ENCODE measurements at regions not wholly inside any gene's neighbourhood (a gene's known extent, or its start where the extent isn't known, plus 50 kb on each side); places are given as distances from the start of the nearest gene placed in this dataset.

DNA sequence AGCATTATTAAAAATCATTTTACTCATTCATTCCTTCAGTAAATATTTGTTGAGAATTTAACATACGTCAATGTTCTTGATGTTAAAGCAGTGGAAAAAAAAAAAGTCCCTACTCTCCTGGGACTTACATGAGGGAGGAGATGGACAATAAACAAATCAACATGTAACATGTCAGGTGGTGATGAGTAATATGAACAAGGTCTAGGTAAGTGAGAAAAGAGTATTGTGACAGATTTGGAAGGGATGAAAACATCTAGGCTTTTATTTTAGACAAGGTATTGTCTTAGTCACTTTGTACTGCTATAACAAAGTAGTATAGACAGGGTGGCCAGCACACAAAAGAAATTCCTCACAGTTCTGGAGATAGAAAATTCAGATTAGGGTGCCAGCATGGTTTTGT, 167.2 kb downstream of the FSCB start:
- TF ChIP-seq, protein P1, sequence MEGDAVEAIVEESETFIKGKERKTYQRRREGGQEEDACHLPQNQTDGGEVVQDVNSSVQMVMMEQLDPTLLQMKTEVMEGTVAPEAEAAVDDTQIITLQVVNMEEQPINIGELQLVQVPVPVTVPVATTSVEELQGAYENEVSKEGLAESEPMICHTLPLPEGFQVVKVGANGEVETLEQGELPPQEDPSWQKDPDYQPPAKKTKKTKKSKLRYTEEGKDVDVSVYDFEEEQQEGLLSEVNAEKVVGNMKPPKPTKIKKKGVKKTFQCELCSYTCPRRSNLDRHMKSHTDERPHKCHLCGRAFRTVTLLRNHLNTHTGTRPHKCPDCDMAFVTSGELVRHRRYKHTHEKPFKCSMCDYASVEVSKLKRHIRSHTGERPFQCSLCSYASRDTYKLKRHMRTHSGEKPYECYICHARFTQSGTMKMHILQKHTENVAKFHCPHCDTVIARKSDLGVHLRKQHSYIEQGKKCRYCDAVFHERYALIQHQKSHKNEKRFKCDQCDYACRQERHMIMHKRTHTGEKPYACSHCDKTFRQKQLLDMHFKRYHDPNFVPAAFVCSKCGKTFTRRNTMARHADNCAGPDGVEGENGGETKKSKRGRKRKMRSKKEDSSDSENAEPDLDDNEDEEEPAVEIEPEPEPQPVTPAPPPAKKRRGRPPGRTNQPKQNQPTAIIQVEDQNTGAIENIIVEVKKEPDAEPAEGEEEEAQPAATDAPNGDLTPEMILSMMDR (IDR thresholded peaks at IDR 0.05; ENCODE audit: low read depth, low read length) = no peak
- TF ChIP-seq, protein P2, sequence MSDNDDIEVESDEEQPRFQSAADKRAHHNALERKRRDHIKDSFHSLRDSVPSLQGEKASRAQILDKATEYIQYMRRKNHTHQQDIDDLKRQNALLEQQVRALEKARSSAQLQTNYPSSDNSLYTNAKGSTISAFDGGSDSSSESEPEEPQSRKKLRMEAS (IDR thresholded peaks at IDR 0.05; ENCODE audit: low read depth, low read length) = no peak
- TF ChIP-seq POLR2A (IDR thresholded peaks at IDR 0.05; ENCODE audit: extremely low read depth, insufficient read length) = no peak
- TF ChIP-seq MYC (IDR thresholded peaks at IDR 0.05; ENCODE audit: low read depth, low read length) = no peak

Data from NB4 (cell line).